GM20000 (cell line): ENCODE measurements at regions not wholly inside any gene's neighbourhood (a gene's known extent, or its start where the extent isn't known, plus 50 kb on each side); places are given as distances from the start of the nearest gene placed in this dataset.

ENCODE experiments used
- DNase-seq: peaks from one replicate; pipeline ENCODE4 v3.0.0; 2012; ENCODE audit warnings: low spot score
- TF ChIP-seq, protein P1 (sequence below): IDR thresholded peaks from 2 replicates; pipeline ENCODE4 v1.5.1; 2012; ENCODE audit warnings: mild to moderate bottlenecking, control low read depth; ENCODE audit errors: extremely low read depth, missing control alignments

DNA sequence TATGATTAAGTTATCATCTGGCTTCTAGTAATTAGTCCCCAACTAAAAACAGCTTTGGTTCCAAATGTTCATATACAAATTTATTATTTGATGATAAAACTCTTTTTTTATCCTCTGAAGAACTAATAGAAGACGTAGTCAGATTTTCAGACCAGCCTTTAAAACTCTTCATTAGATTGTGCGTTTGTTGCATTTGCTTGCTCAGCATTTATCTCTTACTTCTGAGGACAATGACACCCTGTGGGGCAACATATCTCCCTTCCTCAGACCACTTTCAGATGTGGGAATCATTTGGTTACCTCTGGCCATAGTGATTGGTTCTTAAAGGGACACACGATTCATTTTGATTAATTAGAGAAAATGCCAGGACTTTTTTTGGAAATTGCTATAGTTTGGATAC is 481.8 kb downstream of the HAO1 start:
- no peak for DNase-seq
- TF ChIP-seq, protein P1, sequence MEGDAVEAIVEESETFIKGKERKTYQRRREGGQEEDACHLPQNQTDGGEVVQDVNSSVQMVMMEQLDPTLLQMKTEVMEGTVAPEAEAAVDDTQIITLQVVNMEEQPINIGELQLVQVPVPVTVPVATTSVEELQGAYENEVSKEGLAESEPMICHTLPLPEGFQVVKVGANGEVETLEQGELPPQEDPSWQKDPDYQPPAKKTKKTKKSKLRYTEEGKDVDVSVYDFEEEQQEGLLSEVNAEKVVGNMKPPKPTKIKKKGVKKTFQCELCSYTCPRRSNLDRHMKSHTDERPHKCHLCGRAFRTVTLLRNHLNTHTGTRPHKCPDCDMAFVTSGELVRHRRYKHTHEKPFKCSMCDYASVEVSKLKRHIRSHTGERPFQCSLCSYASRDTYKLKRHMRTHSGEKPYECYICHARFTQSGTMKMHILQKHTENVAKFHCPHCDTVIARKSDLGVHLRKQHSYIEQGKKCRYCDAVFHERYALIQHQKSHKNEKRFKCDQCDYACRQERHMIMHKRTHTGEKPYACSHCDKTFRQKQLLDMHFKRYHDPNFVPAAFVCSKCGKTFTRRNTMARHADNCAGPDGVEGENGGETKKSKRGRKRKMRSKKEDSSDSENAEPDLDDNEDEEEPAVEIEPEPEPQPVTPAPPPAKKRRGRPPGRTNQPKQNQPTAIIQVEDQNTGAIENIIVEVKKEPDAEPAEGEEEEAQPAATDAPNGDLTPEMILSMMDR, result no peak

DNA sequence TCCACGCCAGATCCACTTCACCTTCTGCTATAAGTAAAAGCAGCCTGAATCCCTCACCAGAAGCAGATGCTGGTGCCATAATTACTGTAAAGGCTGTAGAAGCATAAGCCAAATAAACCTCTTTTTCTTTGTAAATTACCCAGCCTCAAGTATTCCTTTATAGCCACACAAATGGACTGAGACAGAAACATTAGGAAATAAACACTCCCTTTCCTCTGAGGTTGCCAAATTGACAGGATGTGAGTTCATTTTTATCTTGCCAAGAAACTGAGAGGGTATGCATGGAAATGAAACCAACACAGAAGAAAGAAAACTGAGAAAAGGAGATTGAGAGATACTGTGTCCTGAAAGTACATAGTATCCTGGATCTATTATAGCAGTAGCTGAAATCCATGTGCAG is 481.2 kb downstream of the HAO1 start:
- DNase-seq, result no peak
- TF ChIP-seq, protein P1, result no peak

DNA sequence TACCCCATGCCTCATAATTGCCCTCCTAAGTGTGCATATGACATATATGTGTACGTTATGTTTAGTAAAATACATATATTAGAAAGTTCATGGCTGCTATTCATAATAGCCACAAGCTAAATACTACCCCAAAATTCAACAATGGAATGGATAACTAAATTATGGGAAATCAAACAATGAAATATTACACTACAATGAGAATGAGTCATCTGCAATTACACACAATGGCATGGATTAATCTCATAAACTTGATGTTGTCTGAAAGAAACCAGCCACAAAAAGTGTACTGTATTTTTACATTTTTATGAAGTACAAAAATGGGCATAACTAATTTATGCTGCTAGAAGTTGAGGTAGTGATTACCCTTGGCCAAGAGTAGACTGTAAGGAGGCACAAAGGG is 477.0 kb downstream of the HAO1 start:
- DNase-seq, result no peak
- TF ChIP-seq, protein P1, result no peak

DNA sequence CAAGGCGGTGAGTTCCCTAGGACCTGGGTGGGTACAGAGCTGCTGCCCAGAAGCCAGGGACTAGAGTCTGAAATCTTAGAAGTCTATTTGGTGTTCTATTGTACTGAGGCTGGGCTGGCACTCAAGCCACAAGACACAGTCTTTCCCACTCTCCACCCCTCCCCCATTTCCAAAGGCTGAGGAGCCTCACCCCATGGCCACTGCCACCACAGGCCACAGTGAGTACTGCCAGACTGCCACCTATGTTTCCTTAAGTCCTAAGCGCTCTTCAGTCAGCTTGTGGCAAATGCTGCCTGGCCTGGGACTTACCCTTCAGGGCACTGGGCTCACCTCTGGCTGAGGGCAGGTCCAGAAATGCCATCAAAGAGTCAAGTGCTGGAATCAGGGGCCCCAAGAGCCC is 469.3 kb downstream of the HAO1 start:
- TF ChIP-seq, protein P1, result no peak
- DNase-seq, result no peak

DNA sequence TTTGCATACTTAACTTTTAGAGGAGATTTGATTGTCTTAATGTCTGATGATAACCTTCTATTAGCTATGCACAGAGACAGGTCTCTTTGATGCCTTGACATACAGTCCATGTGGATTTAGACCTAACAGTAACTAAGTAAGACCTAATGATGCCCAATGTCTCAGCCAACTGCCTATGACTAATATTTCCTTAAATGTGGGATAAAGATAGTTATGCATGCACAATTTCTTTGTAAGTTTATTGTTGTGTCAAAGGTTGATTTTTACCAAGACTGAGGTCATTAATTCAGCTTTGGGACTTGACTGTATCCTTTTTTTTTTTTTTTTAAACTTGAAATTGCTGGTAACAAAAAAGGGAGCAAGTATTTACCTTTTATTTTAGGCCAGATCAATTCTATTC is 450.0 kb downstream of the HAO1 start:
- TF ChIP-seq, protein P1, result no peak
- no peak for DNase-seq

DNA sequence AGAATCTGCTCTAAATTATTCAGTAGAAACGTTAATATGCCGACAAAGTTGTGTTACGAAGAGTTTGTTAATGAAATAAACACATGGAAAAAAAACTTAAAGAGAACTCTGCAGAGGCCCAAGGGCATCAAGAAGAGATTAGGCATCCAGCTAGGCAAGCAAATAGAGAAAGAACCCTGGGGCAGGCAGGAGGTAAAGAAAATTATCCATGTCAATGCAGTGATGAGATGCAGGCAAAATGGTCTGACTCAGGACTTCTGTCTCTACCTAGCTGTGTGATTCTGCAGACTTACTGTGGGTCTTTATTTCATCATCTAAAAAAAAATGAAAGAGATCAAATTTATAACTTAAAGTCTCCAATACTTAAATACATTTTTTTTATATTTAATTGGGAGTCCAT is 448.0 kb downstream of the HAO1 start:
- TF ChIP-seq, protein P1, result no peak
- no peak for DNase-seq

DNA sequence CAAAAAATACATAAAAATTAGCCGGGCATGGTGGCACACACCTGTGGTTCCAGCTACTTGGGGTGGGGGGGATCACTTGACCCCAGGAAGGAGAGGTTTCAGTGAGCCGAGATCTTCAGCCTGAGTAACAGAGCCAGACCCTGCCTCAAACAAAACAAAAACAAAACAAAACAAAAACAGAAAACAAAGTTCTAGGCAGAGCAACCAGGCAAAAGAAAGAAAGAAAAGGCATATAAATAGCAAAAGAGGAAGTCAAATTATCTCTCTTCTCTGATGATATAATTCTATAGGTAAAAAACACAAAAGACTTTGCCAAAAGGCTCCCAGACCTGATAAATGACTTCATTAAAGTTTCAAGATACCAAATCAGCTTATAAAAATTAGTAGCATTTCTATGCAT is 446.9 kb downstream of the HAO1 start:
- TF ChIP-seq, protein P1, result no peak
- DNase-seq, result no peak
